GM12891 (cell line): ENCODE measurements at regions not wholly inside any gene's neighbourhood (a gene's known extent, or its start where the extent isn't known, plus 50 kb on each side); places are given as distances from the start of the nearest gene placed in this dataset.
"Not testable (repeated sequence)": the region's sequence is repeated elsewhere in the genome, so short reads cannot be mapped to it uniquely, and the experiment has no call there.

Source experiments
- POLR2A ChIP-seq: IDR thresholded peaks from 2 replicates; pipeline ENCODE4 v1.6.1; 2011; ENCODE audit warnings: low read depth, low read length, control low read depth
- POLR2AphosphoS5 ChIP-seq: IDR thresholded peaks from 2 replicates; pipeline ENCODE4 v1.6.1; 2011; ENCODE audit warnings: low read depth, low read length, control low read depth
- TAF1 ChIP-seq: IDR thresholded peaks from 2 replicates; pipeline ENCODE4 v1.6.1; 2011; ENCODE audit warnings: low read depth, low read length, control low read depth

- TF ChIP-seq POLR2A, POLR2AphosphoS5, TAF1: not testable (repeated sequence)
Measured at GRCh38 chr12:72995029-72995428, 722.9 kb downstream of the TRHDE start.
